Fibroblast of lung (primary cell): ENCODE measurements at regions not wholly inside any gene's neighbourhood (a gene's known extent, or its start where the extent isn't known, plus 50 kb on each side); places are given as distances from the start of the nearest gene placed in this dataset.

Experiments used
- DNase-seq, 2 donors: peaks; one replicate each; pipeline versions ENCODE4 v3.0.0 to v3.0.0-alpha.2; 2010; ENCODE audit warnings: low read depth in 2 of 2
- H2AFZ ChIP-seq: 2 replicates; pipeline ENCODE4 v1.5.1; 2012; ENCODE audit warnings: low read length, control low read depth, inconsistent platforms
- H3K27ac ChIP-seq: 2 replicates; pipeline ENCODE4 v1.5.1; 2011; ENCODE audit warnings: low read length, control low read depth; ENCODE audit not compliant: insufficient read depth
- H3K27me3 ChIP-seq: 2 replicates; pipeline ENCODE4 v1.5.1; 2011; ENCODE audit warnings: mild to moderate bottlenecking, low read length; ENCODE audit not compliant: control insufficient read depth, insufficient read depth
- H3K36me3 ChIP-seq: 2 replicates; pipeline ENCODE4 v1.5.1; 2011; ENCODE audit warnings: low read length; ENCODE audit not compliant: control insufficient read depth, insufficient read depth
- H3K4me1 ChIP-seq: 2 replicates; pipeline ENCODE4 v1.5.1; 2011; ENCODE audit warnings: low read length; ENCODE audit not compliant: control insufficient read depth, insufficient read depth; ENCODE audit errors: extremely low read depth
- H3K4me2 ChIP-seq: 2 replicates; pipeline ENCODE4 v1.5.1; 2011; ENCODE audit warnings: low read length, control low read depth; ENCODE audit not compliant: insufficient read depth; ENCODE audit errors: extremely low read depth
- H3K4me3 ChIP-seq, 4 experiments: fragments of 200-600 bp in 1 of 4; sonication (generic) in 1 of 4; replicated peaks in 1 of 4; 2 replicates each; pipeline ENCODE4 v1.5.1; 2011 to 2016; ENCODE audit warnings: low read length in 4 of 4, low read depth in 3 of 4, mild to moderate bottlenecking in 3 of 4, control low read depth in 2 of 4, inconsistent platforms in 1 of 4, mixed read lengths in 1 of 4; ENCODE audit not compliant: insufficient read depth in 1 of 4; ENCODE audit errors: control extremely low read depth in 1 of 4
- H3K79me2 ChIP-seq: 2 replicates; pipeline ENCODE4 v1.5.1; 2012; ENCODE audit warnings: mild to moderate bottlenecking, low read length, inconsistent platforms; ENCODE audit not compliant: control insufficient read depth, insufficient read depth
- H3K9ac ChIP-seq: 2 replicates; pipeline ENCODE4 v1.5.1; 2011; ENCODE audit warnings: mild to moderate bottlenecking, low read length, control low read depth; ENCODE audit not compliant: insufficient read depth
- H3K9me3 ChIP-seq: 2 replicates; pipeline ENCODE4 v1.5.1; 2012; ENCODE audit warnings: low read depth, low read length; ENCODE audit not compliant: control insufficient read depth, insufficient read depth
- H4K20me1 ChIP-seq: 2 replicates; pipeline ENCODE4 v1.5.1; 2011; ENCODE audit warnings: low read length; ENCODE audit not compliant: control insufficient read depth, insufficient read depth; ENCODE audit errors: extremely low read depth
- CTCF ChIP-seq, 2 donors: IDR thresholded peaks in 1 of 2; conservative IDR thresholded peaks in 1 of 2; 1 replicate in 1 of 2; 2 replicates in 1 of 2; pipeline ENCODE4 v1.5.1; 2011 to 2012; ENCODE audit warnings: low read length in 2 of 2, control low read depth in 1 of 2, inconsistent platforms in 1 of 2, low read depth in 1 of 2, mild to moderate bottlenecking in 1 of 2
- EZH2 ChIP-seq: IDR thresholded peaks from 2 replicates; pipeline ENCODE4 v1.5.1; 2012; ENCODE audit warnings: low read length, control low read depth, mild to moderate bottlenecking; ENCODE audit errors: missing control alignments

- Histone ChIP-seq H3K4me1 (no peaks in the 10 kb centered on the region), H2AFZ (no peak overlapping the region), H3K4me3 (no peak overlapping the region), H4K20me1 (no peaks in the 10 kb centered on the region), H3K9ac (no peak overlapping the region), H3K9me3 (no peaks in the 10 kb centered on the region), H3K36me3 (no peaks in the 10 kb centered on the region), H3K4me2 (no peak overlapping the region), H3K27ac (no peak overlapping the region), H3K79me2 (no peaks in the 10 kb centered on the region), H3K27me3 (no peaks in the 10 kb centered on the region)
- TF ChIP-seq CTCF (conservative IDR thresholded peaks at IDR 0.05 in 1 of 2, IDR thresholded peaks at IDR 0.05 in 1 of 2; ENCODE audit: low read depth in 1 of 2, low read length in 2 of 2) (no peak), EZH2 (no peak)
- DNase-seq, result no peak
These were observed 881.8 kb upstream of the PCDH10 start for GRCh38 chr4:132267321-132267720.

- Histone ChIP-seq H4K20me1 (no peaks in the 10 kb centered on the region), H2AFZ (no peak overlapping the region), H3K79me2 (no peaks in the 10 kb centered on the region), H3K27me3 (no peaks in the 10 kb centered on the region), H3K4me3 (no peak overlapping the region), H3K9me3 (no peaks in the 10 kb centered on the region), H3K4me2 (no peak overlapping the region), H3K27ac (no peak overlapping the region), H3K4me1 (no peaks in the 10 kb centered on the region), H3K9ac (no peak overlapping the region), H3K36me3 (no peaks in the 10 kb centered on the region)
- TF ChIP-seq EZH2 (no peak), CTCF (conservative IDR thresholded peaks at IDR 0.05 in 1 of 2, IDR thresholded peaks at IDR 0.05 in 1 of 2; ENCODE audit: low read depth in 1 of 2, low read length in 2 of 2) (no peak)
- DNase-seq, result no peak
These were observed 879.6 kb upstream of the PCDH10 start for GRCh38 chr4:132269303-132269990.

- Histone ChIP-seq H3K27me3 (no peaks in the 10 kb centered on the region), H3K36me3 (no peaks in the 10 kb centered on the region), H3K4me3 (no peak overlapping the region), H2AFZ (no peak overlapping the region), H3K9me3 (no peaks in the 10 kb centered on the region), H3K79me2 (no peaks in the 10 kb centered on the region), H3K4me2 (no peak overlapping the region), H3K27ac (no peak overlapping the region), H4K20me1 (no peaks in the 10 kb centered on the region), H3K4me1 (no peaks in the 10 kb centered on the region), H3K9ac (no peak overlapping the region)
- DNase-seq, result no peak
- TF ChIP-seq EZH2 (no peak), CTCF (conservative IDR thresholded peaks at IDR 0.05 in 1 of 2, IDR thresholded peaks at IDR 0.05 in 1 of 2; ENCODE audit: low read depth in 1 of 2, low read length in 2 of 2) (no peak)
These were observed 873.4 kb upstream of the PCDH10 start for GRCh38 chr4:132275583-132276121.
